OCI-LY1 (cell line): ENCODE measurements at regions not wholly inside any gene's neighbourhood (a gene's known extent, or its start where the extent isn't known, plus 50 kb on each side); places are given as distances from the start of the nearest gene placed in this dataset.

ENCODE experiments used
- H2AFZ ChIP-seq: fragments of 200-600 bp; sonication (generic), shearing (Covaris generic); 2 replicates; pipeline ENCODE4 v1.6.0; 2014; ENCODE audit warnings: antibody characterized with exemption, mild to moderate bottlenecking, low read length
- H3F3A ChIP-seq: fragments of 200-600 bp; sonication (generic), shearing (Covaris generic); 2 replicates; pipeline ENCODE4 v1.6.0; 2014; ENCODE audit warnings: mild to moderate bottlenecking, antibody characterized with exemption, low read length, moderate library complexity; ENCODE audit not compliant: insufficient read depth
- H3K27ac ChIP-seq: fragments of 200-600 bp; sonication (generic); 2 replicates; pipeline ENCODE4 v1.5.1; 2014; ENCODE audit warnings: low read length, mixed run types, mild to moderate bottlenecking, low read depth; ENCODE audit not compliant: poor library complexity, severe bottlenecking
- H3K27me3 ChIP-seq: fragments of 200-600 bp; sonication (generic); 2 replicates; pipeline ENCODE4 v1.6.0; 2014; ENCODE audit warnings: antibody characterized with exemption, mild to moderate bottlenecking, low read length, moderate library complexity; ENCODE audit not compliant: insufficient read depth
- H3K36me3 ChIP-seq: fragments of 200-600 bp; sonication (generic); 2 replicates; pipeline ENCODE4 v1.6.1; 2014; ENCODE audit warnings: mild to moderate bottlenecking, antibody characterized with exemption, low read length, moderate library complexity, mixed read lengths; ENCODE audit not compliant: insufficient read depth
- H3K4me1 ChIP-seq: fragments of 200-600 bp; sonication (generic); 2 replicates; pipeline ENCODE4 v1.5.1; 2014; ENCODE audit warnings: mild to moderate bottlenecking, low read length, moderate library complexity; ENCODE audit not compliant: insufficient read depth, severe bottlenecking
- H3K4me2 ChIP-seq: fragments of 200-600 bp; sonication (generic), shearing (Covaris generic); 2 replicates; pipeline ENCODE4 v1.6.1; 2014; ENCODE audit warnings: low read length
- H3K4me3 ChIP-seq: fragments of 200-600 bp; sonication (generic); 2 replicates; pipeline ENCODE4 v1.5.1; 2014; ENCODE audit warnings: low read length, low read depth, mild to moderate bottlenecking, mixed read lengths; ENCODE audit not compliant: poor library complexity, severe bottlenecking
- H3K79me2 ChIP-seq: fragments of 200-600 bp; shearing (Covaris generic); 2 replicates; pipeline ENCODE4 v1.6.1; 2016; ENCODE audit warnings: mixed run types, low read length, mixed read lengths; ENCODE audit not compliant: insufficient read depth
- H3K9ac ChIP-seq: fragments of 200-600 bp; sonication (generic), shearing (Covaris generic); 2 replicates; pipeline ENCODE4 v1.6.1; 2014; ENCODE audit warnings: mild to moderate bottlenecking, low read length, mixed read lengths
- H3K9me2 ChIP-seq: fragments of 200-600 bp; sonication (generic), shearing (Covaris generic); 2 replicates; pipeline ENCODE4 v1.6.1; 2014; ENCODE audit warnings: low read depth, mild to moderate bottlenecking, low read length, mixed read lengths
- H3K9me3 ChIP-seq: fragments of 200-600 bp; shearing (Covaris generic); 2 replicates; pipeline ENCODE4 v1.6.1; 2014; ENCODE audit warnings: low read length, mixed read lengths
- H4K20me1 ChIP-seq: fragments of 200-600 bp; sonication (generic), shearing (Covaris generic); 2 replicates; pipeline ENCODE4 v1.6.0; 2016; ENCODE audit warnings: mild to moderate bottlenecking, low read length; ENCODE audit not compliant: insufficient read depth
- EZH2 ChIP-seq: fragments of 200-600 bp; sonication (generic), shearing (Covaris generic); IDR thresholded peaks from 2 replicates; pipeline ENCODE4 v1.8.0; 2017; ENCODE audit warnings: borderline replicate concordance, mixed run types, mild to moderate bottlenecking, antibody characterized with exemption, low read length, moderate library complexity, mixed read lengths
- TF ChIP-seq, protein P1 (sequence below): fragments of 200-600 bp; sonication (generic), shearing (Covaris generic); IDR thresholded peaks from 2 replicates; pipeline ENCODE4 v1.5.1; 2017; ENCODE audit warnings: mild to moderate bottlenecking, antibody characterized with exemption, low read length, moderate library complexity, mixed read lengths

DNA sequence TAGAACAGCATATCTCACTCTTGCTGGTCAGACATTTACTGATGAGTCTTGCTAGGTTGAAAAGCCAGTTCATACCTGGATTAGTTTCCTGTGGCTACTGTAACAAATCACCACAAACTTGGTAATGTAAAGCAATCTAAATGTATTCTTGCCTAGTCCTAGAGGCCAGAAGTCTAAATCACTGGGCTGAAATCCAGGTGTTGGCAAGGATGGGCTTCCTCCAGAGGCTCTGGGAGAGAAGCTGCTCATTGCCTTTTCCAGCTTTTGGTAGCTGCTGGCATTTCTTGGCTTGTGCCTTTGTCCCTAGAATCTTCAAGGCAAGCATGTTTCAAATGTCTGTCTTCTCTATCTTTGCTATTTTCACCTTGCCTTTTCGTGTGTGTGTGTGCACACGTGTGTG lies 62.3 kb upstream of the MAP4K3 start:
- H3K4me2 ChIP-seq = no peak overlapping the region
- H3K27ac ChIP-seq = no peak overlapping the region
- H3K9me3 ChIP-seq = no peaks in the 10 kb centered on the region; the same call in 1 of the 2 replicates
- H3K9ac ChIP-seq = no peak overlapping the region
- no peaks in the 10 kb centered on the region for H3K36me3 ChIP-seq
- H3F3A ChIP-seq = no peaks in the 10 kb centered on the region
- H3K27me3 ChIP-seq = no peaks in the 10 kb centered on the region; the same call in 1 of the 2 replicates
- H4K20me1 ChIP-seq = no peaks in the 10 kb centered on the region
- H3K9me2 ChIP-seq = no peaks in the 10 kb centered on the region
- H3K4me3 ChIP-seq = no peak overlapping the region
- H3K4me1 ChIP-seq = peaks cover 10% of the 10 kb centered on the region
- no peaks in the 10 kb centered on the region for H3K79me2 ChIP-seq
- TF ChIP-seq, protein P1, sequence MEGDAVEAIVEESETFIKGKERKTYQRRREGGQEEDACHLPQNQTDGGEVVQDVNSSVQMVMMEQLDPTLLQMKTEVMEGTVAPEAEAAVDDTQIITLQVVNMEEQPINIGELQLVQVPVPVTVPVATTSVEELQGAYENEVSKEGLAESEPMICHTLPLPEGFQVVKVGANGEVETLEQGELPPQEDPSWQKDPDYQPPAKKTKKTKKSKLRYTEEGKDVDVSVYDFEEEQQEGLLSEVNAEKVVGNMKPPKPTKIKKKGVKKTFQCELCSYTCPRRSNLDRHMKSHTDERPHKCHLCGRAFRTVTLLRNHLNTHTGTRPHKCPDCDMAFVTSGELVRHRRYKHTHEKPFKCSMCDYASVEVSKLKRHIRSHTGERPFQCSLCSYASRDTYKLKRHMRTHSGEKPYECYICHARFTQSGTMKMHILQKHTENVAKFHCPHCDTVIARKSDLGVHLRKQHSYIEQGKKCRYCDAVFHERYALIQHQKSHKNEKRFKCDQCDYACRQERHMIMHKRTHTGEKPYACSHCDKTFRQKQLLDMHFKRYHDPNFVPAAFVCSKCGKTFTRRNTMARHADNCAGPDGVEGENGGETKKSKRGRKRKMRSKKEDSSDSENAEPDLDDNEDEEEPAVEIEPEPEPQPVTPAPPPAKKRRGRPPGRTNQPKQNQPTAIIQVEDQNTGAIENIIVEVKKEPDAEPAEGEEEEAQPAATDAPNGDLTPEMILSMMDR = no peak
- no peak for TF ChIP-seq EZH2
- H2AFZ ChIP-seq = no peak overlapping the region

DNA sequence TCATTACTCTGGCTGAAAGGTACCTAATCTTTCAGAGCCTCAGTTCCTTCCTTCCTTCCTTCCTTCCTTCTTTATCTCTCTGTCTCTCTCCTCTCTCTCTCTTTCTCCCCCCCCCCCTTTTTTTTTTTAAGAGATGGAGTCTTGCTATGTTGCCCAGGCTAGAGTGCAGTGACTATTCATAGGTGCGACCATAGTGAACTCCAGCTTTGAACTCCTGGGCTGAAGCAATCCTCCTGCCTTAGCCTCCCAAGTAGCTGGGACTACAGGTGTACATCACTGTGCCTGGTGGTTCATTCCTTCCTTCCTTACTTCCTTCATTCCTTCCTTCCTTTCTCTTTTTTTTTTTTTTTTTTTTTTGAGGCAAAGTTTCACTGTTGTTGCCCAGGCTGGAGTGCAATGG lies 64.3 kb upstream of the MAP4K3 start:
- Histone ChIP-seq H4K20me1 (no peaks in the 10 kb centered on the region), H3K27ac (no peak overlapping the region), H3K4me2 (no peak overlapping the region), H3K9me2 (no peaks in the 10 kb centered on the region), H3K9ac (no peak overlapping the region), H3K79me2 (no peaks in the 10 kb centered on the region), H3K9me3 (no peaks in the 10 kb centered on the region; the same call in 1 of the 2 replicates), H3K36me3 (no peaks in the 10 kb centered on the region), H2AFZ (no peak overlapping the region), H3F3A (no peaks in the 10 kb centered on the region), H3K4me1 (peaks cover 9% of the 10 kb centered on the region), H3K4me3 (no peak overlapping the region), H3K27me3 (no peaks in the 10 kb centered on the region; the same call in 1 of the 2 replicates)
- TF ChIP-seq EZH2 = no peak
- TF ChIP-seq, protein P1 = no peak

DNA sequence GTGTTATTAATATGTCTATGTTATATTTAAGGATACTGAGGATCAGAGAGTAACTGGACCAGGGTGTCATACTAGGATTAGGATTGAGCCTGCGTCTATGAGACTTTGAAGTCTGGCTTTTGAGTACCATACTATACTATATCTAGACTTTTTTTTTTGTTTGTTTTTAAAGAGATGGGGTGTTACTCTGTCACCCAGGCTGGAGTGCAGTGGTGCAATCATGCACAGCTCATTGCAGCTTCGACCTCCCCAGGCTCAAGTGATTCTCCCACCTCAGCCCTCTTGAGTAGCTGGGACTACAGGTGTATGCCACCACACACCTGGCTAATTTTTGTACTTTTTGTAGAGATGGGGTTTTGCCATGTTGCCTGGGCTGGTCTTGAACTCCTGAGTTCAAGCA lies 66.2 kb upstream of the MAP4K3 start:
- TF ChIP-seq, protein P1 = no peak
- TF ChIP-seq EZH2 = no peak
- Histone ChIP-seq H3K4me1 (peaks cover 9% of the 10 kb centered on the region), H3K36me3 (no peaks in the 10 kb centered on the region), H2AFZ (no peak overlapping the region), H3F3A (no peaks in the 10 kb centered on the region), H3K9me2 (no peaks in the 10 kb centered on the region), H3K4me2 (no peak overlapping the region), H3K27ac (no peak overlapping the region), H3K79me2 (no peaks in the 10 kb centered on the region), H3K4me3 (no peak overlapping the region), H4K20me1 (no peaks in the 10 kb centered on the region), H3K9me3 (no peaks in the 10 kb centered on the region; the same call in 1 of the 2 replicates), H3K27me3 (no peaks in the 10 kb centered on the region; the same call in 1 of the 2 replicates), H3K9ac (no peak overlapping the region)
